Right ventricle myocardium inferior (tissue), 1 donor: ENCODE measurements at regions not wholly inside any gene's neighbourhood (a gene's known extent, or its start where the extent isn't known, plus 50 kb on each side); places are given as distances from the start of the nearest gene placed in this dataset.

Experiments used
- ATAC-seq: fragments of 200-7000 bp; cut with Tn5 transposase; one replicate; pipeline ENCODE4 v1.9.1; 2020; ENCODE audit warnings: mild to moderate bottlenecking, moderate library complexity
- DNase-seq: peaks from one replicate; pipeline ENCODE4 v3.0.0; 2021; ENCODE audit errors: missing footprints
- intact Hi-C: fragments of 100-400 bp; cut with DNase I; formaldehyde crosslinking; loops from one replicate; pipeline ENCODE4 v1.11.0; 2022
- donor health status: DM: no; HTN: yes; CAD: no; lungs with severe emphysema.

DNA sequence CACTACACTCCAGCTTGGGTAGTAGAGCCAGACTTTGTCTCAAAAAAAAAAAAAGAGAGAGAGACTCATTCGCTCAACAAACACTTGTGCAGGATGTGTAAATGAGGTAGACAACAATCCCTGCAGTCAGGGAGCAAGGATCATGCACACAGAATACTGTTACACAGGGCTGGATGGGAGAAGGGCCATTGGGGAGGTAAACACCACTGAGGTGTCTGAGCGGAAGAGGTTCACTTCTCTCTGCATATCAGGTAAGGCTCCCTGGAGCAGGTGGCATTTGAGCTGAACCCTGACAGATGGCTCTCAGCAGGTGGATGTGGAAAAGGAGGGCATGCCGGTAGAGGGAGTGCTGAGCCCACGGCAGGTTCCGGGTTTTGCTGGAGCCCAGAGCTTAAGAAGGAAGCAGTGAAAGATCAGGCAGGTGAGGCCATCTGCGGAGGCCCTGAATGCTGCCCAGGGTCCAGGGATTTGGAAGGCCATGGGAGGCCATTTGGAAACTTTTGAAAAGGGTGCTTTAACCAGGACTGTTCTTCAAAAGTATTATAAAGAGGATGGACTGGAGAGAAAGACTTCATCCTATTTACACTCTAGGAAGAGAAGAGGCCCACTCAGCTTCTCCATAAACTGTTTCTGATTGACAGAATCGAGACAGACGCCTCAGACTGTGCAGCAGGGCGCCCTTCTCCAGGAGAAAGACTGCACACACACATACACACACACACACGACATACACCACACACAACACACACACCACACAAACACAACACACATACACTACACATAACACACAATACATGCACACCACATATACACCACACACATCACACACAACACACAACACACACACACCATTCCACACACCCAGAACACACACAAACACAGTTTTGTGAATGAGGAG lies 199.4 kb downstream of the USP12 start:
- intact Hi-C loops: no loop called here
- no peak for DNase-seq
- no peak for ATAC-seq

- intact Hi-C loops: no loop called here
- no peak for ATAC-seq
- no peak for DNase-seq
Observed at GRCh38 chr13:26968431-26969341, 202.9 kb downstream of the USP12 start.

DNA sequence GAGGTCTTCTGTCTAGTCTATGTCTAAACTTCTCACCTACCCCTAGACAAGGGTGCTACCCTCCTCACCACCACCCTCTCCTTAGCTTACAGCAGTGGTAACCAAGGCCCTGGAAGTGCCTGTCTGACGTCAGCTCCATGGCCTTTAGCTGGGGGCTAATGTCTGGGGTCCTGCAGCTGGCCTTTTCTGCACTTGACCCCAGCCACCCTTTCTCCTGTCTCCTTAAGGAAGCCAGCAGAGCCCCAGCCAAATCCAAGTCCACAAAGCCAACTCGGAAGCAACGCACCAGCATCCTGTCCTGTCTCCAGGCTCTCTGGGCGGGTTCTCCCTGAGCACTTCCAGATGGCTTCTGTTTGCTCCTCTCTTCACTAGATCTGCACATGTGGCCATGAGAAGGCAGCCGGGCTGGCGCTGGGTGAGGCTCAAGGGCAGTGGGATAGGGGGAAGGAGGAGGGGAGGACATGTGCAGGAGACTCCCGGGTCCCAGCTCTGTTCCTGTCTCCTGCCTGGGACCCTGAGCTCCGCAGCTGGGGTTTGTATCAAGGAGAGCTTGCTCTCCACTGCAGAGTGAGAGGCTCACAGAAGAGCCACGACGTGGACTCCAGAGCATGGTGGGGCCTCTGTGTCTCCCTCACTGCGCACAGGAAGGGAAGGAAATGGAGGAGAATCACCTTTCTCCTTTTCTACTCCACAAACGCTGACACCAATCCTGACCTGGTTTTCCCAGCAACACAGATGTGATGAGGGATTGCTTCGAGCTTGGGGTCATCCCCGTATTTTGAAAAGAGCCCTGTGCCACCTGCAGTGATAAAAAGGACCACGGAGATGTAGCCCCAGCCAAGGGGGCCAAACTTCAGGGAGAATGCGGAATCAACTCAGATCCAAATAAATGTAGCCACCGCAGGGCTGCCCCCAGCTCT lies 204.2 kb downstream of the USP12 start:
- ATAC-seq (peak; percentile 80), DNase-seq (peak; percentile 74)
- intact Hi-C loops: no loop called here

- intact Hi-C loops: no loop called here
- no peak for DNase-seq
- no peak for ATAC-seq
Observed at GRCh38 chr13:26966701-26967080, 204.9 kb downstream of the USP12 start.

GRCh38 chr13:26965952-26966700 lies 205.5 kb downstream of the USP12 start:
- intact Hi-C loops: no loop called here
- ATAC-seq (peak; percentile 63), DNase-seq (peak; percentile 85)

DNA sequence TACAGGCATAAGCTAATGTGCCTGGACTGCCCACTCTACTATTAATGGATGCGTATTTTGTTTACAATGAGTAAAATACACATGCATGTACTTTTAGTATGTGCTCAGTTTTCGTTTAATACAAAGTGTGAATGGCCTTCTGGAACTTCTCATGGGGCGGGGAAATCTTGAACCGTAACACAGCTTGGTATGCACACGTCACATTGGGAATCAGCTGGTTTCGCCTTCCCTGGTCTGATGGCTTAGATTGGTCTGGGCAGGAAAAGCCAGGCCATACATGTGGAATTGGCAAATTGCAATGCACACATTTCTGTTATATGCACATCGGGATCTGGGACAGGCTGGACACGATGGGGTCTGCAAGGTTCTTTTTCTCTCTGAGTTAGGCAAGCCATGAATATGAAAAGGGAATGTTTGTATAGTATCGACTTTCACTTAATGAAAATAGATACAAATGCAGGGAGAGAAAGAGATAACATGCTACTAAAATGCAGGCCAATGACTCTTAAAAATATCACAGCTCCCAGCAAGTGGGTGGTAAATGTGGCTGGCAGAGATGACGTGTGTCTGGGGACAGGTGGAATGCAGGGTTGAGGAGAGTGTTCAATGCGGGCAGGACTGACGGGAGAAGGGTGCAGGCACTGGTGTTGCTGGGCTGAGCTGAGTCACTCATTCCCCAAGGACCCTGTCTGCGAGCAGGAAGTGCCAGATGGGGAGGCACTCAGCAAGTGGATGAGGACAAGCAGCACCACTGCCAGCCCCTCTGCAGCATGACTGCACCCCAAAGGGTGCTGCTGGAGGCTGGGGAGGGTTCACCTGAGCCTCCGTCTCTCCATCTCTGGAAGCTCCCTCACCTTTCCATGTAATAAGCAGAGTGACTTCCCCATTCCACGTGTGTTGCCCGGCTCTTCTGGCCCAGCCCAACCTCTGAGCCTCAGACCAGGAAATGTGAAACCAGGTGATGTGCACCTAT lies 204.0 kb upstream of the GPR12 start:
- DNase-seq (no peak), ATAC-seq (peak; percentile 48)
- intact Hi-C loops: no loop called here

DNA sequence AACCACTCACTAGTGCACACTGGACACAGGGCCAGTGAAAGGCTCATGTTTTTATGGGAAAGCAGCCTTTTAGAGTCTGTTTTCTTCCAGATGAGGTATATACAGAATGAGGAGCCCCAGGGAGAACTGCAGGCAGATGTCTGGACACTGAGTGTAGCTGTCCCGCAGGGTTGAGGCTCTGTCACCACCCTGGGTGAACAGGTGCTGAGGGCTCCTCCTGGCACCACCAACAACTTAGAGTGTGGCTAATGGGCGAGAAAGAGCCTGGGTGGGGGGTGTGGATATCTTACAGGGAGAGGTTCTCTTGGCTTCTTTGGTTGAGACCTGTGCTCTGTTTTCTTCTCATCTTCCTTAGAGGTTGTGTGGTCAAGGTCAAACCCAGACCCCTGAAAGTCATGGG lies 202.1 kb upstream of the GPR12 start:
- ATAC-seq: no peak
- intact Hi-C loops: no loop called here
- no peak for DNase-seq

DNA sequence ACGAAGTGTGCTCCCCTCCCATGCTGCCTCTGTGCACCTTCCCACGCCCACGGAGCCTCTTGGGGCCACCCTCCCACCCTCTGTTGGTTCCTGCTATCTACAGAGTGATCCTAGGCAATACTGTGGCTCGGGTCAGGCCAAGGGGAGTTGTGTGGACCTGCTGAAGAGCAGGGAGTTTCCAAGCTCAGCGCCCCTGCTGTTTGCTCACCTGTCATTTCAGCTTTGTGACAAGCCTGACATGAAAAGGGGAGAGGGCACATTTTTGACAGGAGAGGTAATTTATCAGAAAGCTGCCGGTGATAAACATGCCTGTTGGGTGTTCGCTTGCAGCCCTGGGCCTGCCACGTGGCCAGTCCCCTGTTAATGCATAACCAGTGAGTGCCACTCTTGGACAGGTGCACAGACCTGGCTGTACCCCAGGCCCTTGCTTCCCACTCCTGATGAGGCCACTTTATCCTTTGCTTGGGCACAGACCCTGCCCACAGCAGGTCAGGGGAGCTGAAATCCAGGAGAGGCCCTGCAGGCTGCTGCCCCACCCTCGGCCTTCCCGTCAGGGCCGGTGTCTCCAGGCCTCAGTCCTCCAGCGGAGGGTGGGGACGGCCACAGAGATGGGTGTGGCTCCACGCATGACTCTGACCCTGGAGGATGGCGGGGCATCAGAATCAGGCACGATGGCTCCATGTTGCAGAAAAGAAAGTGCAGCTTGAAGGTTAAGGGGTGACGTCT lies 201.5 kb upstream of the GPR12 start:
- intact Hi-C loops: no loop called here
- ATAC-seq (no peak), DNase-seq (no peak)

GRCh38 chr13:26957182-26957581 lies 196.6 kb upstream of the GPR12 start:
- intact Hi-C loops: no loop called here

DNA sequence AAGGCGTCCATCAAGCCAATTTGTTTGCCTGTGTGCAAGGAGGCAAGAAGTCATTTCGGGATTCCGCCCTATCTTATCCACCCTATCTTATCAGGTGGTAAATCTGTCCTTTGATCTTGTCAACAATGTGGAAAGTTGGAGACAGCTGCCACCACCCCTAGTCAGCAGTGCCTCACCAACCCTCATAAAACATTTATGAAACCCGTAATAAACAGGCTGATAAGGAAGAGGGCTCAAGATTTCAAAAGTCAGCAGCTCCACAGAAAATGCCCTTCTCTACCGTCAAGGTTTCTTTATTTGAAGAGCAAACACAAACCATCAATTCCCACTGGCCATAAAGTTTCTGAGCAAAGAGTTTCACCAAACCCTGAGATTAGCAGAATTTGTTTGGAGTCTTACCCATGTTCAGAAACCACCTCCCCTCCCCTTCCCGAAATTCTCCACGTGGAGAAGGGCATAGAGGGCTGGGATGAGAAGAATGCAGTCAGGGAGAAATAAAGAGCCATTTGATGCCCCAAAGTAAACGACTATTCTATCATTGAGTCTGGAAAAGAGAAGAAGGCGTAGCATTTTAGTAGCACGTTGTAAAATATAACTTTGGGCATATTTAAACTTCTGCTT lies 196.0 kb upstream of the GPR12 start:
- ATAC-seq (no peak), DNase-seq (no peak)
- intact Hi-C loops: no loop called here

More at GRCh38 chr13:26957182-26957581, 196.6 kb upstream of the GPR12 start:
- DNase-seq (no peak), ATAC-seq (no peak)

DNA sequence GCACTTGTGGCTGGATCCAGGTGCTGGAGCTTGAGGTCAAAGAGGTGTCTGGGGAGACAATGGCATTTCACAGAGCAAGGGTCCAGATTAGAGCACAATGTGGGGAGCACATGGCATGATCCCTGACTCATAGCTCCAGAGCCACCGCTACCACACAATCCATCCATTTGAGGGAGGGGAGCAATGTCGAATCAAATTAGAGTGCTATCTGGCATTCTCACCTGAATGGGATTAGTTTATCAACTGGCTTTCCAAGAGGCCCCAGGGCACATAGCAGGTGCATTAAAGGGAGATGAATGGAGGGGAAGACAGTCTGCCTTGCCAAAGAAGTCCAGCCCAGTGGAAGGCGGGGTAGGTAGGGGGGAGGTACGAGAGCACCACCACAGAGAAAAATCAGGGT lies 194.4 kb upstream of the GPR12 start:
- no peak for DNase-seq
- no peak for ATAC-seq
- intact Hi-C loops: no loop called here

DNA sequence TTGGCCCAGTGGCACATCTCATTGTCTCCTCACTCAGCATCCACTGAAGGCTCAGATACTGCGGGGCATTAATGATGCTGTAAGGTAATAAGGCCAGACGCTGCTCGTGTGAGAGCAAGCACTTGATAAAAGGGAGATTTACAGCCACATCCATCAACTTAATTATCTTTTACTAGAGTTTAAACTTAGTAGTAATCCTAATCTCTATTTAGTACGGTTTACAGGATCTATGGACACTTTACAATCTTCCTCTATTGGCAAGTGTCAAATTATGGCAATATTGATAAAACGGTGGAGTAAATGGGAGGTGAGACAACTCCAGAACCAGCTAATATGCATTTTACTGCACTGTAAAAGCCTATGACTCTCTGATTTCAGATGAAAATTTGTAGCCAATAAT lies 192.7 kb upstream of the GPR12 start:
- no peak for DNase-seq
- no peak for ATAC-seq
- intact Hi-C loops: no loop called here

GRCh38 chr13:26952551-26953143 lies 192.1 kb upstream of the GPR12 start:
- no peak for ATAC-seq
- DNase-seq: no peak
- intact Hi-C loops: no loop called here

DNA sequence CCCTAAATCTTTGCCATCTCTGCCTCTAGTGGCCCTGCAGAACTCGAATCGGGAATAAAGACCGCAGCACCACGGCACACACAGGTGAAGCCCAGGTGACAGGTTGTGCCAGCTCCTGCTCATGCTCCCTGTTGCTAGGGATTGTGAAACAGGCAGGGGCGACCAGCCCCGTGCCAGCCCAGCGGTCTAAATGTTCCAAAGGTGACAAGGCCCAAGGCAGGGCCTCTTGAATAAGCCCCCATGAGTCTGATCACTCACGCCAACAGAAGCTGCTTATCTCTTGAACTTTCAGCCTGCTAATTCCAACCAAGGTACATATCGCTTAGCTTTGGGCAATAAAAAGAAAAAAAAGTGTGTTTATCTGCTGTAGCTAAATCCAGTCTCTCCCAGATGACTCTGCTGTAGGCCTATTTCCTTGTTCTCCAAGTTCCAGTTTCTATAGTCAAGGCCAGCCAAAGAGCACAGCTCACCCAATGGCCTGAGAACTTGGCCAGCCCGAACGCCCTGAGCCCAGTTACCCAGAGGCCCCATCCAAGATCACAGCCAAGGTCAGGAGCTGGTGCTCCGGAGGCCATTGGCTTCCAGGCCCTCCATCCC lies 191.1 kb upstream of the GPR12 start:
- ATAC-seq: no peak
- no peak for DNase-seq

GRCh38 chr13:26950968-26951367 lies 190.4 kb upstream of the GPR12 start:
- DNase-seq: no peak
- intact Hi-C loops: no loop called here
- no peak for ATAC-seq

More for the DNA sequence above, 191.1 kb upstream of the GPR12 start:
- intact Hi-C loops: no loop called here
